GM12872 (cell line): ENCODE measurements at regions not wholly inside any gene's neighbourhood (a gene's known extent, or its start where the extent isn't known, plus 50 kb on each side); places are given as distances from the start of the nearest gene placed in this dataset.

Experiments
- CTCF ChIP-seq: IDR thresholded peaks from 3 replicates; pipeline ENCODE4 v1.5.1; 2011; ENCODE audit warnings: low read depth, mild to moderate bottlenecking, low read length, moderate library complexity; ENCODE audit not compliant: insufficient read depth

- TF ChIP-seq CTCF: no peak
Observed at GRCh38 chr3:115549071-115549470, 74.2 kb upstream of the GAP43 start.

GRCh38 chr3:115550285-115550761 is 73.0 kb upstream of the GAP43 start:
- TF ChIP-seq CTCF: no peak

DNA sequence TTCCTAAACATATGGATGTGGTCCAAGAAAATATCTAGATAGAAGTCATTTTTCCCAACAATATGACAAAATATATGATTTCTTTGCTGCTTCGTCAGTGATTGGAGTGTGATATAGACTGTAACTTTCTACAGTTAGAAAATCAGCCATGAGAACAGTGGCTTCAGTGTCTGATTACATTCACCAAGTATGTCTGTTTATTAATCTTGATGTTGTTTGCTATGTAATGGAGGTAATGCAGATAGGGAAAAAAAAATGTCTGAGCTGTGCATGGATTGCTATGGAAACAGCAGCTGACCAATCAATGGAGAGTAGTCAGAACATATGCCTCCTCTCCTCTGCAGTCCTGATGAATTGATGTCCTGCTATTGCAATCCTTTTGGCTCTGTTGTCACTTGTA is 72.3 kb upstream of the GAP43 start:
- TF ChIP-seq CTCF: no peak

- TF ChIP-seq CTCF: no peak
Observed at GRCh38 chr3:115552007-115552406, 71.3 kb upstream of the GAP43 start.

DNA sequence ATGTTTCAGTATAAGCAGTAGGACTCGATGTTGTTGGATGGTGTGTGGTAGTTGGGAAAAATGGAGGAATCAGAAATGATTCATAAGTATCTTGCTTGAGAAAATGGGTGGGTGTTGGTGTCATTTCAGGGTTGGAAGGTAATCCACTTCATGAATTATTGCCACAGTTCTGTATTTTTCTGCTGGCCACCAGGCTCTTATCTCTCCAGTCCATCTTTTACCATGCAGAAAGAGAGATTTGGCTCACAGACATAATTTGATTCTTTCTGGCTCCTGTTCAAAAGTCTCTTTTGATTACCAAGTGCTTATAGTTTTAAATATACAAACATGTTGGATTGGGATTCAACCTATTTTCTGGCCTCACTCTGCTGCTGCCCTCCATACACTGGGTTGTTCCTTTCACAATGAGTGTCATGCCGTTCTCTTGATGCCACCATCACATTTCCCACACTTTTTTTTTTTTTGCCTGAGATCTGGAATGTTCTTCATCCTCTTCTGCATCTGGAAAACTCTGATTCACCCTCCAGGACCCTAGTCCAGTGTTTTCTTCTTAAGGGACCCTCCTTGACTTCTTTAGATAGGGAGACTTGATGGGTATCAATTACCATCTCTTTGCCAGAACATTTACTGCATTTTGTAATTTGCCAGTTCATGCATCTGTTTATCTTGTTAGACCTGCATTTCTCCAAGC is 69.4 kb upstream of the GAP43 start:
- TF ChIP-seq CTCF: no peak

DNA sequence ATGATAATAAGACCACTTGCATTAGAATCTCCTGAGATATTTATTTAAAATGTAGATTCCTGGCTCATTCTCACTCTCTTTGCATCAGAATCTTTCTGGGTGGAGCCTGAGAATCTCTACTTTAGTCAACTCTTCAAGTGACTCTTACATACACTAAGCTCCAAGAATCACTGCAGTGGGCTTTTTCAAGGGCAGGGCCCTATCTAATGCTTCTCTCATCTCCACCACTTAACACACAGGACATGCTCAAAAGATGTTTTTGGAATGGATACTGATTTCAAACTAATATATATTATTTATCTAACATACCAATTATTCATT is 68.9 kb upstream of the GAP43 start:
- no peak for TF ChIP-seq CTCF

- TF ChIP-seq CTCF: no peak
Observed at GRCh38 chr3:115562636-115563267, 60.6 kb upstream of the GAP43 start.
